ENCODE measurements at regions not wholly inside any gene's neighbourhood (a gene's known extent, or its start where the extent isn't known, plus 50 kb on each side); places are given as distances from the start of the nearest gene placed in this dataset.

- intact Hi-C loops (cut with micrococcal nuclease) = no loop called here
- no peak overlapping the region for H3K27ac Mint-ChIP-seq (ENCODE audit: low read depth, unreplicated experiment)
These were observed 222.8 kb upstream of the UBE2E2 start for GRCh38 chr3:22980346-22980745.

DNA sequence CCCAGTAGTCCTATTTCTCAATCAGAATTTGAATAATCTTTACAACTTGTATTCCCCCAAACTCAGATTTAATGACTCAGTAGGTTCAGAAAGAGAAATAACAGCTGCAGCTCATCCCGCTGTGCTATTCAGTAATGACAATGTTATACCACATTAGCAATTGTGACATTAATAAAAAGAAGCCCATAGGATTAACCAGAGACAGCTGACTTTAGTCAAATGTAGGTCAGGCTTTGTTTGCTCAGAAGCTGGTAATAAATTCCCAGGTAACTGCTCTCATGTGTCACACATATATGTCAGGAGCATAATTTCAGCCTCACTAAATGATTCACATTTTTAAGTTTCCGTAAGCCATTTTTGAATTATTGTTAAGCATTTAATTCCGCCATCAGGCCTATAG is 222.0 kb upstream of the UBE2E2 start:
- peaks cover 7% of the 10 kb centered on the region for H3K4me1 Mint-ChIP-seq (ENCODE audit: insufficient read depth, unreplicated experiment)
- intact Hi-C loops (cut with micrococcal nuclease) = no loop called here
- no peak overlapping the region for H3K27ac Mint-ChIP-seq (ENCODE audit: low read depth, unreplicated experiment)
- TF ChIP-seq CTCF (IDR thresholded peaks at IDR 0.05; ENCODE audit: unreplicated experiment) = no peak
- no peaks in the 10 kb centered on the region for H3K36me3 Mint-ChIP-seq (ENCODE audit: insufficient read depth, unreplicated experiment)
- DNase-seq (ENCODE audit: unreplicated experiment) = no peak
- peaks cover 12% of the 10 kb centered on the region for H3K27me3 Mint-ChIP-seq (ENCODE audit: insufficient read depth, unreplicated experiment)
- ChIA-PET CTCF (interaction anchor here (0.5 to 0.6 kb wide), 2 partner anchors 21 to 807 kb away, joined by 3 to 4 read pairs; no protein-coding TSS in a partner anchor), POLR2A (interaction anchor here (0.6 kb wide), 1 partner anchor 770 kb away, joined by 3 read pairs; no protein-coding TSS in a partner anchor)
- no peaks in the 10 kb centered on the region for H3K9me3 Mint-ChIP-seq (ENCODE audit: unreplicated experiment)
- H3K4me3 Mint-ChIP-seq (ENCODE audit: unreplicated experiment) = no peak overlapping the region
- no TSS peak for BruUV-seq (replicated peaks)

More at GRCh38 chr3:22980346-22980745, 222.8 kb upstream of the UBE2E2 start:
- TF ChIP-seq CTCF (IDR thresholded peaks at IDR 0.05; ENCODE audit: unreplicated experiment) = no peak
- Mint-ChIP-seq H3K27me3 (ENCODE audit: insufficient read depth, unreplicated experiment) (peaks cover 12% of the 10 kb centered on the region), H3K9me3 (ENCODE audit: unreplicated experiment) (no peaks in the 10 kb centered on the region), H3K4me3 (ENCODE audit: unreplicated experiment) (no peak overlapping the region), H3K4me1 (ENCODE audit: insufficient read depth, unreplicated experiment) (peaks cover 7% of the 10 kb centered on the region), H3K36me3 (ENCODE audit: insufficient read depth, unreplicated experiment) (no peaks in the 10 kb centered on the region)
- ChIA-PET POLR2A (interaction anchor here (0.6 to 1.1 kb wide), 2 partner anchors 17 to 769 kb away, joined by 3 to 5 read pairs; no protein-coding TSS in a partner anchor), CTCF (interaction anchor here (0.6 kb wide), 1 partner anchor 323 kb away, joined by 3 read pairs; no protein-coding TSS in a partner anchor)
- no TSS peak for BruUV-seq (replicated peaks)
- DNase-seq (ENCODE audit: unreplicated experiment) = peak; percentile 38

- no peak for TF ChIP-seq CTCF (IDR thresholded peaks at IDR 0.05; ENCODE audit: unreplicated experiment)
- no peak overlapping the region for H3K27ac Mint-ChIP-seq (ENCODE audit: low read depth, unreplicated experiment)
- H3K4me1 Mint-ChIP-seq (ENCODE audit: insufficient read depth, unreplicated experiment) = peaks cover 7% of the 10 kb centered on the region
These were observed 221.3 kb upstream of the UBE2E2 start for GRCh38 chr3:22981861-22982260.

DNA sequence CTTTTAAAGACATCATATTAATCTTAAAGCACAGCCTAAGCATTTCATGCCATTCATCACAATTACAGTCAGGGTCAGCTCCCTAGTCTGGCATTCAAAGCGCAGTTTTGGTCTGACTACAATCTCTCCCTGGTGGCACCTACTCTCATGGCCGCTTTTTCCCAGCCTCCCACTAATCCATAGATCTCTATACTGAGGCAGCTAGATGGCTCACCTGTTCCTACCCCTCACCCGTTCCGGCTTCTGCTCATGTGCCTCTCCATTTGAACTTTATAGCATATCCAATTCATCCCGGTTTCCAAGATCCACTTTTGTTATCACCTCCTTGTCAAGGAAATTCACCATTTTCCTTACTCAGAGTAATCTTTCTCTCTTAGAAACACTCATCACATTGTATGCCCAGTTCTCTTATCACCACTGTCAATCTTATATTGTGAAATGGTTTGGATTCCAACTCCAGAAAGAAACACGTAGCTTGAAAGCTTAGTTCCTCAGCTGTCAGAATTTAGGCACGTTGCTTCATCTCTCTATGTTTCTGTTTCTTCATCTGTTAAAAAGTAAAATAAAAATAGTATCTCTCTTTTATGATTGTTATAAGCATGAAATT is 220.0 kb upstream of the UBE2E2 start:
- BruUV-seq (replicated peaks) = no TSS peak
- H3K9me3 Mint-ChIP-seq (ENCODE audit: unreplicated experiment) = no peaks in the 10 kb centered on the region
- peaks cover 12% of the 10 kb centered on the region for H3K27me3 Mint-ChIP-seq (ENCODE audit: insufficient read depth, unreplicated experiment)
- POLR2A ChIA-PET = interaction anchor here (0.6 to 0.9 kb wide), 3 partner anchors 52 to 529 kb away, joined by 3 to 4 read pairs (median 3); no protein-coding TSS in a partner anchor
- CTCF ChIA-PET = interaction anchor here (0.6 to 1.6 kb wide), 3 partner anchors 12 to 16 kb away, joined by 3 to 4 read pairs (median 4); no protein-coding TSS in a partner anchor
- no peak for TF ChIP-seq CTCF (IDR thresholded peaks at IDR 0.05; ENCODE audit: unreplicated experiment)
- intact Hi-C loops (cut with micrococcal nuclease) = no loop called here
- peaks cover 7% of the 10 kb centered on the region for H3K4me1 Mint-ChIP-seq (ENCODE audit: insufficient read depth, unreplicated experiment)
- H3K4me3 Mint-ChIP-seq (ENCODE audit: unreplicated experiment) = no peak overlapping the region
- DNase-seq (ENCODE audit: unreplicated experiment) = peak; percentile 17
- no peaks in the 10 kb centered on the region for H3K36me3 Mint-ChIP-seq (ENCODE audit: insufficient read depth, unreplicated experiment)
- H3K27ac Mint-ChIP-seq (ENCODE audit: low read depth, unreplicated experiment) = no peak overlapping the region

More at GRCh38 chr3:22981861-22982260, 221.3 kb upstream of the UBE2E2 start:
- H3K27me3 Mint-ChIP-seq (ENCODE audit: insufficient read depth, unreplicated experiment) = peaks cover 12% of the 10 kb centered on the region
- intact Hi-C loops (cut with micrococcal nuclease) = no loop called here
- no peaks in the 10 kb centered on the region for H3K9me3 Mint-ChIP-seq (ENCODE audit: unreplicated experiment)
- BruUV-seq (replicated peaks) = no TSS peak
- H3K4me3 Mint-ChIP-seq (ENCODE audit: unreplicated experiment) = no peak overlapping the region
- POLR2A ChIA-PET = interaction anchor here (0.7 kb wide), 1 partner anchor 224 kb away, joined by 3 read pairs; no protein-coding TSS in a partner anchor
- CTCF ChIA-PET = interaction anchor here (0.5 to 1.6 kb wide), 3 partner anchors 14 to 806 kb away, joined by 4 read pairs; no protein-coding TSS in a partner anchor
- no peaks in the 10 kb centered on the region for H3K36me3 Mint-ChIP-seq (ENCODE audit: insufficient read depth, unreplicated experiment)
- DNase-seq (ENCODE audit: unreplicated experiment) = no peak

Measured in MCF 10A (cell line).